ENCODE measurements at regions not wholly inside any gene's neighbourhood (a gene's known extent, or its start where the extent isn't known, plus 50 kb on each side); places are given as distances from the start of the nearest gene placed in this dataset.

DNA sequence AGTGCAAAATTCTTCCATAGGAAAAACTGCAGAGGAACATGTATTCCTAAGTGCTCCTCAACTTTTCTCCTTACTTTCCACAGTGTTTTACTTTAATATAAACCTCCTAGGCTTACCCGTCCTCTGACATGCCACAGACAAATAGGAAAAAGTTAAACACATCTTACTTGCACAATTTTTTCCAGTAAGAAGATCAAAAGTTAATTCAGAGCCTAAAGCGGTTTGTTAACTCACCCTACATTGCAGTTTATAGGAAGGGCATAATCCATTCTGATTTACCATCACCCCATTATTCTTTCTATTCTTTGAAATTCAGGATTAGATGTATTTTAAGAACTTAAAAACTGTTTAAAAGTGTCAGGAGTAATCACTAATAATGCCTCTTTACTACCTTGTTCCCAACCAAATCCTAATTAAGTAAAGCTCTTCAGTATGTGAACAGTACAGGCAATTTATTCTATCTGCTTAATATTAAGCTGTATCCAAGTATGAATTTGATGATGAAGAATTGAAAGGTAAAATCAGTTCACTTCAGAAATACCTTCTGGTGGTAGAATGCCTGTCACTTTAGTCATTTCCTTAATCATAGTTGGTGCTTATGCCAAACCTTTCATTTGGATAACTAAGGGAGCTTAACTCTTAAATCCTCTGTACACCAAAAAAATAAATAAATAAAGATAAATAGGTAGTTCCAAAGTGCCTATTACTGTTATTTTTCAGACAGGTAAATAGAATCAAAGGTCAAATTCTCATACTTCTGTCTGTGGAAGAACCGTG lies 292.0 kb downstream of the ALDH8A1 start (continued):
- TF ChIP-seq, protein P1, sequence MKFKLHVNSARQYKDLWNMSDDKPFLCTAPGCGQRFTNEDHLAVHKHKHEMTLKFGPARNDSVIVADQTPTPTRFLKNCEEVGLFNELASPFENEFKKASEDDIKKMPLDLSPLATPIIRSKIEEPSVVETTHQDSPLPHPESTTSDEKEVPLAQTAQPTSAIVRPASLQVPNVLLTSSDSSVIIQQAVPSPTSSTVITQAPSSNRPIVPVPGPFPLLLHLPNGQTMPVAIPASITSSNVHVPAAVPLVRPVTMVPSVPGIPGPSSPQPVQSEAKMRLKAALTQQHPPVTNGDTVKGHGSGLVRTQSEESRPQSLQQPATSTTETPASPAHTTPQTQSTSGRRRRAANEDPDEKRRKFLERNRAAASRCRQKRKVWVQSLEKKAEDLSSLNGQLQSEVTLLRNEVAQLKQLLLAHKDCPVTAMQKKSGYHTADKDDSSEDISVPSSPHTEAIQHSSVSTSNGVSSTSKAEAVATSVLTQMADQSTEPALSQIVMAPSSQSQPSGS (IDR thresholded peaks at IDR 0.05; ENCODE audit: low read length): no peak
- TF ChIP-seq GTF2F1 (IDR thresholded peaks at IDR 0.05; ENCODE audit: borderline replicate concordance, low read depth, low read length) (no peak), JUND (IDR thresholded peaks at IDR 0.05; ENCODE audit: low read length) (no peak), EGR1 (IDR thresholded peaks at IDR 0.05; ENCODE audit: borderline replicate concordance, low read depth, low read length) (no peak), KDM1A (IDR thresholded peaks at IDR 0.05; ENCODE audit: borderline replicate concordance, low read length) (no peak), JUN (IDR thresholded peaks at IDR 0.05; ENCODE audit: low read depth, low read length) (no peak)
